ENCODE measurements at regions not wholly inside any gene's neighbourhood (a gene's known extent, or its start where the extent isn't known, plus 50 kb on each side); places are given as distances from the start of the nearest gene placed in this dataset.

- TF ChIP-seq CTCF (IDR thresholded peaks at IDR 0.05) (no peak), POLR2A (IDR thresholded peaks at IDR 0.05) (no peak)
Observed at GRCh38 chr6:159427771-159428170, 258.6 kb downstream of the FNDC1 start.
